NT2/D1 (cell line): ENCODE measurements at regions not wholly inside any gene's neighbourhood (a gene's known extent, or its start where the extent isn't known, plus 50 kb on each side); places are given as distances from the start of the nearest gene placed in this dataset.

Experiments used
- SUZ12 ChIP-seq: IDR thresholded peaks from 2 replicates; pipeline ENCODE4 v1.6.1; 2011; ENCODE audit not compliant: insufficient read length, insufficient read depth; ENCODE audit errors: extremely low read depth
- YY1 ChIP-seq: IDR thresholded peaks from 2 replicates; pipeline ENCODE4 v1.6.1; 2011; ENCODE audit not compliant: insufficient read length, insufficient read depth
- ZNF274 ChIP-seq: IDR thresholded peaks from 2 replicates; pipeline ENCODE4 v1.6.1; 2011; ENCODE audit warnings: mild to moderate bottlenecking, low read depth, low read length

DNA sequence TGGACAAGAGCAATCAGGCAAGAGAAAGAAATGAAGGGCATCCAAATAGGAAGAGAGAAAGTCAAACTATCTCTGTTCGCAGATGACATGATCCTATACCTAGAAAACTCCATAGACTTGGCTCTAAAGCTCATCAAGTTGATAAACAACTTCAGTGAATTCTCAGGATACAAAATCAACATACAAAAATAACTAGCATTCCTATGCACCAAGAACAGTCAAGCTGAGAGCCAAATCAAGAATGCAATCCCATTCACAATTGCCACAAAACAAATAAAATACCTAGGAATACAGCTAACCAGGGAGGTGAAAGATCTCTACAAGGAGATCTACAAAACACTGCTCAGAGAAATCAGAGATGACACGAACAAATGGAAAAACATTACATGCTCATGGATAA, 417.5 kb upstream of the ATP2B1 start:
- TF ChIP-seq SUZ12 (no peak), ZNF274 (no peak), YY1 (no peak)
